K562 (cell line): ENCODE measurements at regions not wholly inside any gene's neighbourhood (a gene's known extent, or its start where the extent isn't known, plus 50 kb on each side); places are given as distances from the start of the nearest gene placed in this dataset.

Experiments used
- ATF1 ChIP-seq, 2 experiments: fragments of 450-650 bp in 1 of 2; IDR thresholded peaks; 2 replicates each; pipeline ENCODE4 v1.6.1; 2016; ENCODE audit warnings: missing compliant biosample characterization in 1 of 2, missing genetic modification characterization in 1 of 2
- DEAF1 ChIP-seq: fragments of 450-650 bp; formaldehyde crosslinking; IDR thresholded peaks from 2 replicates; pipeline ENCODE4 v1.4.0; 2020; ENCODE audit warnings: mild to moderate bottlenecking, moderate library complexity
- ESRRB ChIP-seq: fragments of 250-450 bp; sonication (Bioruptor Pico); IDR thresholded peaks from 2 replicates; pipeline ENCODE4 v1.5.0; 2020; ENCODE audit warnings: mild to moderate bottlenecking, moderate library complexity, borderline replicate concordance
- HES1 ChIP-seq: fragments of 450-650 bp; IDR thresholded peaks from 2 replicates; pipeline ENCODE4 v1.6.1; 2016; ENCODE audit warnings: low read depth, mild to moderate bottlenecking, moderate library complexity
- HEY1 ChIP-seq: fragments of 250-450 bp; sonication (Bioruptor Pico); IDR thresholded peaks from 2 replicates; pipeline ENCODE4 v1.5.0; 2020; ENCODE audit warnings: mild to moderate bottlenecking, moderate library complexity, borderline replicate concordance
- LARP7 ChIP-seq: fragments of 450-650 bp; IDR thresholded peaks from 2 replicates; pipeline ENCODE4 v1.6.1; 2016
- MEF2D ChIP-seq: conservative IDR thresholded peaks from 2 replicates; pipeline ENCODE4 v1.6.1; 2016; ENCODE audit warnings: low read depth, missing genetic modification characterization, missing compliant biosample characterization
- NELFE ChIP-seq: IDR thresholded peaks from 2 replicates; pipeline ENCODE4 v1.6.1; 2011; ENCODE audit warnings: mild to moderate bottlenecking; ENCODE audit not compliant: insufficient read depth, insufficient read length
- NR4A1 ChIP-seq, 2 experiments: fragments of 250-450 bp in 1 of 2; fragments of 450-650 bp in 1 of 2; sonication (Bioruptor Pico) in 1 of 2; IDR thresholded peaks; 2 replicates each; pipeline versions ENCODE4 v1.4.0 to v1.6.1; 2016 to 2020; ENCODE audit warnings: mild to moderate bottlenecking in 2 of 2, missing compliant biosample characterization in 1 of 2, missing genetic modification characterization in 1 of 2, moderate library complexity in 1 of 2
- PHB ChIP-seq: fragments of 250-450 bp; sonication (Bioruptor Pico); IDR thresholded peaks from 2 replicates; pipeline ENCODE4 v1.5.0; 2021
- SETDB1 ChIP-seq: IDR thresholded peaks from one replicate; pipeline ENCODE4 v1.6.1; 2012; ENCODE audit warnings: low read length, control low read depth, inconsistent platforms
- TFE3 ChIP-seq: fragments of 450-650 bp; formaldehyde crosslinking; IDR thresholded peaks from 2 replicates; pipeline ENCODE4 v1.4.0; 2020; ENCODE audit warnings: mild to moderate bottlenecking, mixed read lengths
- ZFX ChIP-seq: sonication (generic); formaldehyde crosslinking; IDR thresholded peaks from 2 replicates; pipeline ENCODE4 v1.8.0; 2022; ENCODE audit warnings: mild to moderate bottlenecking, missing genetic modification reagents, moderate library complexity
- TF ChIP-seq, protein P1 (sequence below): sonication (generic); formaldehyde crosslinking; IDR thresholded peaks from 2 replicates; pipeline ENCODE4 v1.8.0; 2022; ENCODE audit warnings: missing genetic modification reagents, mild to moderate bottlenecking, borderline replicate concordance
- TF ChIP-seq, protein P2 (sequence below): fragments of 250-450 bp; sonication (Bioruptor Pico); IDR thresholded peaks from 2 replicates; pipeline ENCODE4 v1.5.0; 2020; ENCODE audit warnings: mild to moderate bottlenecking, borderline replicate concordance
- TF ChIP-seq, protein P3 (sequence below): sonication (generic); formaldehyde crosslinking; IDR thresholded peaks from 2 replicates; pipeline ENCODE4 v1.8.0; 2022; ENCODE audit warnings: mild to moderate bottlenecking, missing genetic modification reagents, borderline replicate concordance

GRCh38 chr2:21228041-21228895, 104.5 kb downstream of the TDRD15 start (continued):
- TF ChIP-seq, protein P1, sequence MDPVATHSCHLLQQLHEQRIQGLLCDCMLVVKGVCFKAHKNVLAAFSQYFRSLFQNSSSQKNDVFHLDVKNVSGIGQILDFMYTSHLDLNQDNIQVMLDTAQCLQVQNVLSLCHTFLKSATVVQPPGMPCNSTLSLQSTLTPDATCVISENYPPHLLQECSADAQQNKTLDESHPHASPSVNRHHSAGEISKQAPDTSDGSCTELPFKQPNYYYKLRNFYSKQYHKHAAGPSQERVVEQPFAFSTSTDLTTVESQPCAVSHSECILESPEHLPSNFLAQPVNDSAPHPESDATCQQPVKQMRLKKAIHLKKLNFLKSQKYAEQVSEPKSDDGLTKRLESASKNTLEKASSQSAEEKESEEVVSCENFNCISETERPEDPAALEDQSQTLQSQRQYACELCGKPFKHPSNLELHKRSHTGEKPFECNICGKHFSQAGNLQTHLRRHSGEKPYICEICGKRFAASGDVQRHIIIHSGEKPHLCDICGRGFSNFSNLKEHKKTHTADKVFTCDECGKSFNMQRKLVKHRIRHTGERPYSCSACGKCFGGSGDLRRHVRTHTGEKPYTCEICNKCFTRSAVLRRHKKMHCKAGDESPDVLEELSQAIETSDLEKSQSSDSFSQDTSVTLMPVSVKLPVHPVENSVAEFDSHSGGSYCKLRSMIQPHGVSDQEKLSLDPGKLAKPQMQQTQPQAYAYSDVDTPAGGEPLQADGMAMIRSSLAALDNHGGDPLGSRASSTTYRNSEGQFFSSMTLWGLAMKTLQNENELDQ: no peak
- TF ChIP-seq, protein P2, sequence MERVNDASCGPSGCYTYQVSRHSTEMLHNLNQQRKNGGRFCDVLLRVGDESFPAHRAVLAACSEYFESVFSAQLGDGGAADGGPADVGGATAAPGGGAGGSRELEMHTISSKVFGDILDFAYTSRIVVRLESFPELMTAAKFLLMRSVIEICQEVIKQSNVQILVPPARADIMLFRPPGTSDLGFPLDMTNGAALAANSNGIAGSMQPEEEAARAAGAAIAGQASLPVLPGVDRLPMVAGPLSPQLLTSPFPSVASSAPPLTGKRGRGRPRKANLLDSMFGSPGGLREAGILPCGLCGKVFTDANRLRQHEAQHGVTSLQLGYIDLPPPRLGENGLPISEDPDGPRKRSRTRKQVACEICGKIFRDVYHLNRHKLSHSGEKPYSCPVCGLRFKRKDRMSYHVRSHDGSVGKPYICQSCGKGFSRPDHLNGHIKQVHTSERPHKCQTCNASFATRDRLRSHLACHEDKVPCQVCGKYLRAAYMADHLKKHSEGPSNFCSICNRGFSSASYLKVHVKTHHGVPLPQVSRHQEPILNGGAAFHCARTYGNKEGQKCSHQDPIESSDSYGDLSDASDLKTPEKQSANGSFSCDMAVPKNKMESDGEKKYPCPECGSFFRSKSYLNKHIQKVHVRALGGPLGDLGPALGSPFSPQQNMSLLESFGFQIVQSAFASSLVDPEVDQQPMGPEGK: no peak
- TF ChIP-seq HEY1 (CRISPR knock-in tag) (no peak), NELFE (no peak), DEAF1 (no peak), TFE3 (no peak), NR4A1 (CRISPR knock-in tag; IDR thresholded peaks at IDR 0.05) (no peak), NR4A1 (tag; IDR thresholded peaks at IDR 0.05) (0 out of 2 replicates have a peak, but pooled peaks have one; percentile 44), MEF2D (tag) (no peak), HES1 (no peak), ATF1 (CRISPR knock-in tag; IDR thresholded peaks at IDR 0.05) (no peak), ATF1 (tag; IDR thresholded peaks at IDR 0.05) (peak; percentile 71), PHB (CRISPR knock-in tag) (no peak), LARP7 (no peak), ZFX (CRISPR knock-in tag) (no peak), ESRRB (no peak), SETDB1 (no peak)
- TF ChIP-seq, protein P3, sequence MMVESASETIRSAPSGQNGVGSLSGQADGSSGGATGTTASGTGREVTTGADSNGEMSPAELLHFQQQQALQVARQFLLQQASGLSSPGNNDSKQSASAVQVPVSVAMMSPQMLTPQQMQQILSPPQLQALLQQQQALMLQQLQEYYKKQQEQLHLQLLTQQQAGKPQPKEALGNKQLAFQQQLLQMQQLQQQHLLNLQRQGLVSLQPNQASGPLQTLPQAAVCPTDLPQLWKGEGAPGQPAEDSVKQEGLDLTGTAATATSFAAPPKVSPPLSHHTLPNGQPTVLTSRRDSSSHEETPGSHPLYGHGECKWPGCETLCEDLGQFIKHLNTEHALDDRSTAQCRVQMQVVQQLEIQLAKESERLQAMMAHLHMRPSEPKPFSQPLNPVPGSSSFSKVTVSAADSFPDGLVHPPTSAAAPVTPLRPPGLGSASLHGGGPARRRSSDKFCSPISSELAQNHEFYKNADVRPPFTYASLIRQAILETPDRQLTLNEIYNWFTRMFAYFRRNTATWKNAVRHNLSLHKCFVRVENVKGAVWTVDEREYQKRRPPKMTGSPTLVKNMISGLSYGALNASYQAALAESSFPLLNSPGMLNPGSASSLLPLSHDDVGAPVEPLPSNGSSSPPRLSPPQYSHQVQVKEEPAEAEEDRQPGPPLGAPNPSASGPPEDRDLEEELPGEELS (CRISPR knock-in tag): no peak
